Mononuclear cell (primary cell): ENCODE measurements at regions not wholly inside any gene's neighbourhood (a gene's known extent, or its start where the extent isn't known, plus 50 kb on each side); places are given as distances from the start of the nearest gene placed in this dataset.

Experiments
- H3K27me3 ChIP-seq: 2 replicates; pipeline ENCODE4 v1.6.0; 2011; ENCODE audit warnings: low read length, control low read depth; ENCODE audit not compliant: insufficient read depth
- H3K4me1 ChIP-seq: 2 replicates; pipeline ENCODE4 v1.5.1; 2011; ENCODE audit warnings: mild to moderate bottlenecking, low read length, control low read depth; ENCODE audit not compliant: insufficient read depth
- H3K4me3 ChIP-seq: 2 replicates; pipeline ENCODE4 v1.5.1; 2011; ENCODE audit warnings: mild to moderate bottlenecking, low read length, moderate library complexity
- H3K9me3 ChIP-seq: 2 replicates; pipeline ENCODE4 v1.5.1; 2011; ENCODE audit warnings: low read depth, mild to moderate bottlenecking, control low read depth, low read length

- Histone ChIP-seq H3K9me3 (no peaks in the 10 kb centered on the region), H3K4me1 (peaks cover 4% of the 10 kb centered on the region), H3K4me3 (no peak overlapping the region), H3K27me3 (no peaks in the 10 kb centered on the region)
Measured at GRCh38 chr12:127268213-127268612, 998.8 kb upstream of the TMEM132C start.

- no peaks in the 10 kb centered on the region for H3K9me3 ChIP-seq
- no peaks in the 10 kb centered on the region for H3K27me3 ChIP-seq
- H3K4me3 ChIP-seq, result no peak overlapping the region
- peaks cover 4% of the 10 kb centered on the region for H3K4me1 ChIP-seq
Measured at GRCh38 chr12:127268706-127269425, 998.1 kb upstream of the TMEM132C start.

GRCh38 chr12:127270193-127270592 is 996.8 kb upstream of the TMEM132C start:
- Histone ChIP-seq H3K9me3 (no peaks in the 10 kb centered on the region), H3K27me3 (no peaks in the 10 kb centered on the region), H3K4me1 (peaks cover 4% of the 10 kb centered on the region), H3K4me3 (no peak overlapping the region)

GRCh38 chr12:127271776-127272175 is 995.2 kb upstream of the TMEM132C start:
- no peak overlapping the region for H3K4me3 ChIP-seq
- H3K4me1 ChIP-seq, result peaks cover 4% of the 10 kb centered on the region

GRCh38 chr12:127272864-127273263 is 994.1 kb upstream of the TMEM132C start:
- Histone ChIP-seq H3K27me3 (no peaks in the 10 kb centered on the region), H3K4me3 (no peak overlapping the region), H3K9me3 (no peaks in the 10 kb centered on the region), H3K4me1 (peaks cover 4% of the 10 kb centered on the region)

More at GRCh38 chr12:127271776-127272175, 995.2 kb upstream of the TMEM132C start:
- H3K9me3 ChIP-seq, result no peaks in the 10 kb centered on the region
- H3K27me3 ChIP-seq, result no peaks in the 10 kb centered on the region

- Histone ChIP-seq H3K27me3 (no peaks in the 10 kb centered on the region), H3K9me3 (no peaks in the 10 kb centered on the region), H3K4me1 (peaks cover 4% of the 10 kb centered on the region), H3K4me3 (no peak overlapping the region)
Measured at GRCh38 chr12:127273626-127274025, 993.3 kb upstream of the TMEM132C start.

- Histone ChIP-seq H3K4me1 (peaks cover 4% of the 10 kb centered on the region), H3K9me3 (no peaks in the 10 kb centered on the region), H3K27me3 (no peaks in the 10 kb centered on the region), H3K4me3 (no peak overlapping the region)
Measured at GRCh38 chr12:127275416-127275815, 991.6 kb upstream of the TMEM132C start.

GRCh38 chr12:127277882-127278281 is 989.1 kb upstream of the TMEM132C start:
- no peaks in the 10 kb centered on the region for H3K27me3 ChIP-seq
- no peaks in the 10 kb centered on the region for H3K4me1 ChIP-seq
- H3K9me3 ChIP-seq, result no peaks in the 10 kb centered on the region
- no peak overlapping the region for H3K4me3 ChIP-seq

GRCh38 chr12:127278351-127278750 is 988.6 kb upstream of the TMEM132C start:
- H3K4me3 ChIP-seq, result no peak overlapping the region
- no peaks in the 10 kb centered on the region for H3K9me3 ChIP-seq
- no peaks in the 10 kb centered on the region for H3K4me1 ChIP-seq
- H3K27me3 ChIP-seq, result no peaks in the 10 kb centered on the region

GRCh38 chr12:127280393-127281275 is 986.3 kb upstream of the TMEM132C start:
- H3K9me3 ChIP-seq, result no peaks in the 10 kb centered on the region
- H3K27me3 ChIP-seq, result no peaks in the 10 kb centered on the region
- H3K4me1 ChIP-seq, result no peaks in the 10 kb centered on the region
- H3K4me3 ChIP-seq, result no peak overlapping the region

GRCh38 chr12:127282786-127283565 is 984.0 kb upstream of the TMEM132C start:
- Histone ChIP-seq H3K27me3 (no peaks in the 10 kb centered on the region), H3K4me3 (no peak overlapping the region), H3K9me3 (no peaks in the 10 kb centered on the region), H3K4me1 (no peaks in the 10 kb centered on the region)

- H3K4me3 ChIP-seq, result no peak overlapping the region
- H3K27me3 ChIP-seq, result no peaks in the 10 kb centered on the region
- no peaks in the 10 kb centered on the region for H3K4me1 ChIP-seq
- H3K9me3 ChIP-seq, result no peaks in the 10 kb centered on the region
Measured at GRCh38 chr12:127284021-127284420, 982.9 kb upstream of the TMEM132C start.

- no peak overlapping the region for H3K4me3 ChIP-seq
- H3K27me3 ChIP-seq, result no peaks in the 10 kb centered on the region
- no peaks in the 10 kb centered on the region for H3K9me3 ChIP-seq
- H3K4me1 ChIP-seq, result no peaks in the 10 kb centered on the region
Measured at GRCh38 chr12:127284870-127285431, 982.0 kb upstream of the TMEM132C start.

GRCh38 chr12:127286281-127286680 is 980.7 kb upstream of the TMEM132C start:
- Histone ChIP-seq H3K9me3 (no peaks in the 10 kb centered on the region), H3K4me3 (no peak overlapping the region), H3K4me1 (no peaks in the 10 kb centered on the region), H3K27me3 (no peaks in the 10 kb centered on the region)

GRCh38 chr12:127287256-127287655 is 979.7 kb upstream of the TMEM132C start:
- Histone ChIP-seq H3K4me1 (no peaks in the 10 kb centered on the region), H3K27me3 (no peaks in the 10 kb centered on the region), H3K9me3 (no peaks in the 10 kb centered on the region), H3K4me3 (no peak overlapping the region)
